ENCODE measurements at regions not wholly inside any gene's neighbourhood (a gene's known extent, or its start where the extent isn't known, plus 50 kb on each side); places are given as distances from the start of the nearest gene placed in this dataset.
"Not testable (repeated sequence)": the region's sequence is repeated elsewhere in the genome, so short reads cannot be mapped to it uniquely, and the experiment has no call there.

DNA sequence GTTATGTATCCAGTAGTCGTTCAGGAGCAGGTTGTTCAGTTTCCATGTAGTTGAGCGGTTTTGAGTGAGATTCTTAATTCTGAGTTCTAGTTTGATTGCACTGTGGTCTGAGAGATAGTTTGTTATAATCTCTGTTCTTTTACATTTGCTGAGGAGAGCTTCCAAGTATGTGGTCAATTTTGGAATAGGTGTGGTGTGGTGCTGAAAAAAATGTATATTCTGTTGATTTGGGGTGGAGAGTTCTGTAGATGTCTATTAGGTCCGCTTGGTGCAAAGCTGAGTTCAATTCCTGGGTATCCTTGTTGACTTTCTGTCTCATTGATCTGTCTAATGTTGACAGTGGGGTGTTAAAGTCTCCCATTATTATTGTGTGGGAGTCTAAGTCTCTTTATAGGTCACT lies 68.6 kb upstream of the IZUMO1R start:
- not testable (repeated sequence) for H3K27ac ChIP-seq (ENCODE audit: low read depth, low read length); H2BK120ac ChIP-seq (ENCODE audit: low read depth, low read length); H3K36me3 ChIP-seq (ENCODE audit: control insufficient read depth, insufficient read depth, low read length); H3K4me1 ChIP-seq (ENCODE audit: control insufficient read depth, low read depth, low read length); H3K56ac ChIP-seq (ENCODE audit: low read length); H3K23ac ChIP-seq (ENCODE audit: low read length); H3K4me3 ChIP-seq (ENCODE audit: low read length); H3K79me1 ChIP-seq (ENCODE audit: low read length); H3K79me2 ChIP-seq (ENCODE audit: control insufficient read depth, insufficient read depth, low read length); H3K27me3 ChIP-seq (ENCODE audit: insufficient read depth, low read length, poor library complexity); H3K9ac ChIP-seq (ENCODE audit: low read length); H2AK5ac ChIP-seq (ENCODE audit: low read length); DNase-seq; H2BK5ac ChIP-seq (ENCODE audit: low read length); H4K8ac ChIP-seq (ENCODE audit: low read depth, low read length); H4K5ac ChIP-seq (ENCODE audit: low read length); H3K4me2 ChIP-seq (ENCODE audit: low read length); H3K4ac ChIP-seq (ENCODE audit: low read depth, low read length); H3K18ac ChIP-seq (ENCODE audit: low read length); H2BK15ac ChIP-seq (replicated peaks; ENCODE audit: low read depth)
- no CpG with 5 or more reads among the region's 3 CpGs for WGBS (ENCODE audit: extremely low coverage, insufficient coverage, low lambda C conversion rate)

GRCh38 chr11:94236416-94236815 lies 68.0 kb upstream of the IZUMO1R start:
- no CpG with 5 or more reads among the region's 4 CpGs for WGBS (ENCODE audit: extremely low coverage, insufficient coverage, low lambda C conversion rate)
- H2BK120ac ChIP-seq (ENCODE audit: low read depth, low read length): not testable (repeated sequence)

GRCh38 chr11:94237447-94238153 lies 66.8 kb upstream of the IZUMO1R start:
- not testable (repeated sequence) for H3K4ac ChIP-seq (ENCODE audit: low read depth, low read length); H2AK5ac ChIP-seq (ENCODE audit: low read length); H4K5ac ChIP-seq (ENCODE audit: low read length); H3K36me3 ChIP-seq (ENCODE audit: control insufficient read depth, insufficient read depth, low read length); H3K4me2 ChIP-seq (ENCODE audit: low read length); H3K18ac ChIP-seq (ENCODE audit: low read length); H3K4me3 ChIP-seq (ENCODE audit: low read length); H2BK120ac ChIP-seq (ENCODE audit: low read depth, low read length); H3K27ac ChIP-seq (ENCODE audit: low read depth, low read length); H3K79me1 ChIP-seq (ENCODE audit: low read length); H3K79me2 ChIP-seq (ENCODE audit: control insufficient read depth, insufficient read depth, low read length); H3K4me1 ChIP-seq (ENCODE audit: control insufficient read depth, low read depth, low read length); H2BK15ac ChIP-seq (replicated peaks; ENCODE audit: low read depth); H3K9ac ChIP-seq (ENCODE audit: low read length); H4K8ac ChIP-seq (ENCODE audit: low read depth, low read length); H3K27me3 ChIP-seq (ENCODE audit: insufficient read depth, low read length, poor library complexity); H2BK5ac ChIP-seq (ENCODE audit: low read length); H3K23ac ChIP-seq (ENCODE audit: low read length)
- peak overlapping the region; percentile 35 for H3K56ac ChIP-seq (ENCODE audit: low read length)
- WGBS (ENCODE audit: extremely low coverage, insufficient coverage, low lambda C conversion rate): no CpG with 5 or more reads among the region's 18 CpGs
- peak; percentile 14 for DNase-seq

More at GRCh38 chr11:94236416-94236815, 68.0 kb upstream of the IZUMO1R start:
- not testable (repeated sequence) for H3K23ac ChIP-seq (ENCODE audit: low read length); H3K4me3 ChIP-seq (ENCODE audit: low read length); H3K79me1 ChIP-seq (ENCODE audit: low read length); H3K18ac ChIP-seq (ENCODE audit: low read length); H2AK5ac ChIP-seq (ENCODE audit: low read length); H4K5ac ChIP-seq (ENCODE audit: low read length); H3K4ac ChIP-seq (ENCODE audit: low read depth, low read length); H3K4me2 ChIP-seq (ENCODE audit: low read length); H2BK5ac ChIP-seq (ENCODE audit: low read length); H3K79me2 ChIP-seq (ENCODE audit: control insufficient read depth, insufficient read depth, low read length); H3K56ac ChIP-seq (ENCODE audit: low read length); DNase-seq; H3K27me3 ChIP-seq (ENCODE audit: insufficient read depth, low read length, poor library complexity); H3K27ac ChIP-seq (ENCODE audit: low read depth, low read length); H3K4me1 ChIP-seq (ENCODE audit: control insufficient read depth, low read depth, low read length); H4K8ac ChIP-seq (ENCODE audit: low read depth, low read length); H3K9ac ChIP-seq (ENCODE audit: low read length); H2BK15ac ChIP-seq (replicated peaks; ENCODE audit: low read depth); H3K36me3 ChIP-seq (ENCODE audit: control insufficient read depth, insufficient read depth, low read length)

DNA sequence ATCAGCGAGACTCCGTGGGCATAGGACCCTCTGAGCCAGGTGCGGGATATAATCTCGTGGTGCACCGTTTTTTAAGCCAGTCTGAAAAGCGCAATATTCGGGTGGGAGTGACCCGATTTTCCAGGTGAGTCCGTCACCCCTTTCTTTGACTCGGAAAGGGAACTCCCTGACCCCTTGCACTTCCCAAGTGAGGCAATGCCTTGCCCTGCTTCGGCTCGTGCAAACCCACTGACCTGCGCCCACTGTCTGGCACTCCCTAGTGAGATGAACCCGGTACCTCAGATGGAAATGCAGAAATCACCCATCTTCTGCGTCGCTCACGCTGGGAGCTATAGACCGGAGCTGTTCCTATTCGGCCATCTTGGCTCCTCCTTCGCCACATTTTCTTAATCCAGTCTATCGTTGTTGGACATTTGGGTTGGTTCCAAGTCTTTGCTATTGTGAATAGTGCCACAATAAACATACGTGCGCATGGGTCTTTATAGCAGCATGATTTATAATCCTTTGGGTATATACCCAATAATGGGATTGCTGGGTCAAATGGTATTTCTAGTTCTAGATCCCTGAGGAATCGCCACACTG lies 66.1 kb upstream of the IZUMO1R start:
- not testable (repeated sequence) for H4K5ac ChIP-seq (ENCODE audit: low read length); DNase-seq
- WGBS (ENCODE audit: extremely low coverage, insufficient coverage, low lambda C conversion rate): no CpG with 5 or more reads among the region's 24 CpGs

GRCh38 chr11:94238774-94239173 lies 65.6 kb upstream of the IZUMO1R start:
- not testable (repeated sequence) for H3K18ac ChIP-seq (ENCODE audit: low read length); H3K36me3 ChIP-seq (ENCODE audit: control insufficient read depth, insufficient read depth, low read length); H3K79me1 ChIP-seq (ENCODE audit: low read length); H2AK5ac ChIP-seq (ENCODE audit: low read length); H3K4me1 ChIP-seq (ENCODE audit: control insufficient read depth, low read depth, low read length); H4K8ac ChIP-seq (ENCODE audit: low read depth, low read length); H3K4me2 ChIP-seq (ENCODE audit: low read length); DNase-seq; H3K4me3 ChIP-seq (ENCODE audit: low read length); H2BK15ac ChIP-seq (replicated peaks; ENCODE audit: low read depth); H4K5ac ChIP-seq (ENCODE audit: low read length); H3K9ac ChIP-seq (ENCODE audit: low read length); H3K27me3 ChIP-seq (ENCODE audit: insufficient read depth, low read length, poor library complexity); H3K56ac ChIP-seq (ENCODE audit: low read length); H3K79me2 ChIP-seq (ENCODE audit: control insufficient read depth, insufficient read depth, low read length); H3K23ac ChIP-seq (ENCODE audit: low read length); H3K4ac ChIP-seq (ENCODE audit: low read depth, low read length); H2BK120ac ChIP-seq (ENCODE audit: low read depth, low read length); H3K27ac ChIP-seq (ENCODE audit: low read depth, low read length); H2BK5ac ChIP-seq (ENCODE audit: low read length)

More for the DNA sequence above, 66.1 kb upstream of the IZUMO1R start:
- not testable (repeated sequence) for H3K4ac ChIP-seq (ENCODE audit: low read depth, low read length); H2BK5ac ChIP-seq (ENCODE audit: low read length); H4K8ac ChIP-seq (ENCODE audit: low read depth, low read length); H3K27me3 ChIP-seq (ENCODE audit: insufficient read depth, low read length, poor library complexity); H3K36me3 ChIP-seq (ENCODE audit: control insufficient read depth, insufficient read depth, low read length); H3K4me1 ChIP-seq (ENCODE audit: control insufficient read depth, low read depth, low read length); H3K27ac ChIP-seq (ENCODE audit: low read depth, low read length); H2AK5ac ChIP-seq (ENCODE audit: low read length); H3K4me3 ChIP-seq (ENCODE audit: low read length); H3K9ac ChIP-seq (ENCODE audit: low read length); H3K79me1 ChIP-seq (ENCODE audit: low read length); H3K56ac ChIP-seq (ENCODE audit: low read length); H2BK120ac ChIP-seq (ENCODE audit: low read depth, low read length); H3K18ac ChIP-seq (ENCODE audit: low read length); H3K23ac ChIP-seq (ENCODE audit: low read length); H3K4me2 ChIP-seq (ENCODE audit: low read length); H2BK15ac ChIP-seq (replicated peaks; ENCODE audit: low read depth); H3K79me2 ChIP-seq (ENCODE audit: control insufficient read depth, insufficient read depth, low read length)

DNA sequence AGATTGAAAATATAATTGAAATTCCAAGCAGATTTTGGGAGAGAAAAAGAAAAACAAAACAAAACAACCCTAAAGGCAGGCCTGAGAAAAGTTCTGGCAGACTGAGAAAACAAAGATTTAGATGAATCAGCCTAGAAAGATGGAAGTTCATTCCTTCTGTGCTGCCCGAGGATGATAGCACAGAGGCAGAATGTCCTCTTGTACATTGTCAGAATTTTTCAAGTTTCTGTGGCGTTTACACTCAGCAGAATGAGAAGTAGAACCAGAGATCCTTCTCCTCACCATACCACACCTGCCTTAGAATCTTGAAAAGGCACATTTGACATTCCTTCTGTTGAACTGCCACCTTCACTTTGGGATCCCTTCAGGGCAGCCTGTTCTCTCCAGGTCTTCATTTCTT lies 62.5 kb upstream of the IZUMO1R start:
- no peak overlapping the region for H3K23ac ChIP-seq (ENCODE audit: low read length)
- no peak overlapping the region for H3K9ac ChIP-seq (ENCODE audit: low read length)
- H2AK5ac ChIP-seq (ENCODE audit: low read length): no peak overlapping the region
- no peak overlapping the region for H3K56ac ChIP-seq (ENCODE audit: low read length)
- H3K36me3 ChIP-seq (ENCODE audit: control insufficient read depth, insufficient read depth, low read length): no peaks in the 10 kb centered on the region
- H4K8ac ChIP-seq (ENCODE audit: low read depth, low read length): no peak overlapping the region
- no peak overlapping the region for H3K4me2 ChIP-seq (ENCODE audit: low read length)
- H2BK15ac ChIP-seq (replicated peaks; ENCODE audit: low read depth): no peak overlapping the region
- no peak overlapping the region for H3K18ac ChIP-seq (ENCODE audit: low read length)
- H3K4ac ChIP-seq (ENCODE audit: low read depth, low read length): no peak overlapping the region
- H3K27ac ChIP-seq (ENCODE audit: low read depth, low read length): no peak overlapping the region
- H2BK120ac ChIP-seq (ENCODE audit: low read depth, low read length): no peak overlapping the region
- no peak overlapping the region for H2BK5ac ChIP-seq (ENCODE audit: low read length)
- H3K4me3 ChIP-seq (ENCODE audit: low read length): no peak overlapping the region
- H3K27me3 ChIP-seq (ENCODE audit: insufficient read depth, low read length, poor library complexity): no peaks in the 10 kb centered on the region
- WGBS (ENCODE audit: extremely low coverage, insufficient coverage, low lambda C conversion rate): no CpG with 5 or more reads among the region's 2 CpGs
- H4K5ac ChIP-seq (ENCODE audit: low read length): no peak overlapping the region
- H3K79me1 ChIP-seq (ENCODE audit: low read length): no peaks in the 10 kb centered on the region
- DNase-seq: no peak
- no peaks in the 10 kb centered on the region for H3K4me1 ChIP-seq (ENCODE audit: control insufficient read depth, low read depth, low read length)
- H3K79me2 ChIP-seq (ENCODE audit: control insufficient read depth, insufficient read depth, low read length): no peaks in the 10 kb centered on the region

Data from mesendoderm (in vitro differentiated cells).